Esophagus squamous epithelium (tissue), 5 donors: ENCODE measurements at regions not wholly inside any gene's neighbourhood (a gene's known extent, or its start where the extent isn't known, plus 50 kb on each side); places are given as distances from the start of the nearest gene placed in this dataset.
A peak's percentile ranks its signal among the peaks of the same experiment; 100 is the strongest.

ENCODE experiments used
- DNase-seq: peaks from one replicate; lab custom pipeline; 2025; lab: John Stamatoyannopoulos, UW
- H3K27ac ChIP-seq, 4 donors: fragments of 200-600 bp; sonication (generic); one replicate each; pipeline ENCODE4 v1.5.1; 2016 to 2019; ENCODE audit warnings: mild to moderate bottlenecking in 1 of 4
- H3K27me3 ChIP-seq, 4 donors: fragments of 200-600 bp; sonication (generic); 1 replicate in 3 of 4; 2 replicates in 1 of 4; pipeline versions ENCODE4 v1.5.1 to v1.6.0; 2017 to 2021; ENCODE audit warnings: antibody characterized with exemption in 1 of 4
- H3K36me3 ChIP-seq, 3 donors: fragments of 200-600 bp; sonication (generic); one replicate each; pipeline ENCODE4 v1.5.1; 2016 to 2019
- H3K4me1 ChIP-seq, 3 donors: fragments of 200-600 bp; sonication (generic); one replicate each; pipeline ENCODE4 v1.5.1; 2017 to 2019
- H3K4me3 ChIP-seq, 4 donors: fragments of 200-600 bp; sonication (generic); 1 replicate in 3 of 4; 2 replicates in 1 of 4; pipeline ENCODE4 v1.5.1; 2016 to 2019; ENCODE audit warnings: mild to moderate bottlenecking in 2 of 4, moderate library complexity in 1 of 4
- H3K9me3 ChIP-seq, 3 donors: fragments of 200-600 bp; sonication (generic); one replicate each; pipeline ENCODE4 v1.5.1; 2016 to 2019
- POLR2A ChIP-seq, 4 donors: fragments of 450-650 bp; IDR thresholded peaks; one replicate each; pipeline ENCODE4 v1.6.1; 2017; ENCODE audit warnings: antibody characterized with exemption in 4 of 4, mild to moderate bottlenecking in 4 of 4, moderate library complexity in 3 of 4
- WGBS, 2 donors: methylation state at CpG; one replicate each; pipeline ENCODE4 v1.1.5; 2018; 5-methylcytosine and 5-hydroxymethylcytosine counted together
- intact Hi-C: fragments of 100-400 bp; cut with DNase I; formaldehyde crosslinking; loops from one replicate; pipeline ENCODE4 v1.15.0; 2022
- TF ChIP-seq, protein P1 (sequence below), 6 experiments: fragments of 450-650 bp in 4 of 6; fragments of 200-600 bp in 2 of 6; sonication (generic) in 2 of 6; IDR thresholded peaks; one replicate each; pipeline ENCODE4 v1.5.1; 2016 to 2019; ENCODE audit warnings: antibody characterized with exemption in 6 of 6, mild to moderate bottlenecking in 4 of 6, moderate library complexity in 4 of 6
- donor health status: DM: yes; HTN: yes; CAD: no.

DNA sequence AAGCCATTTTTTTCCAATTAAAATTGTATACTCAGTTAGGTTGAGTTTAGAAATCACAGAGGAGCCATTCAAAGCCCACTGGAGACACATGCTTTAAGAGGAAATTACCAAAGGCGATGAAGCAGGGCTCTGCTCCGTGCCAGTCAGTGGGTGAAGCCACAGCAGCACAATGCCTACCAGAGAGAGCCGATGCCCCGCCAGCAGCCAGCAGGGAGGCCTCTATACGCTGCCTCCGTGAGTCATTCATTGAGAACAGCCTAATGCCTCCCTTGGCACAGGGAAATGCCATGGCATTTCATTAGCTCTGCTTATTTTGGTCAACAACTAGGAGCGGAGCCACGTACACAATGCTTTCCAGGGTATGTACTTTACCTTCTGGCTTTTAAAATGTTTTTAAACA, 197.8 kb upstream of the FRMD6 start:
- DNase-seq: no peak
- Histone ChIP-seq H3K27me3 (no peaks in the 10 kb centered on the region), H3K36me3 (no peaks in the 10 kb centered on the region), H3K9me3 (no peaks in the 10 kb centered on the region), H3K4me1 (peaks cover 15 to 27% (median 18%) of the 10 kb centered on the region in 3 donors), H3K27ac (peak overlapping the region in 3 of 4 donors; percentile 12 to 49 (median 34)), H3K4me3 (no peak overlapping the region)
- intact Hi-C loops: no loop called here
- TF ChIP-seq, protein P1, sequence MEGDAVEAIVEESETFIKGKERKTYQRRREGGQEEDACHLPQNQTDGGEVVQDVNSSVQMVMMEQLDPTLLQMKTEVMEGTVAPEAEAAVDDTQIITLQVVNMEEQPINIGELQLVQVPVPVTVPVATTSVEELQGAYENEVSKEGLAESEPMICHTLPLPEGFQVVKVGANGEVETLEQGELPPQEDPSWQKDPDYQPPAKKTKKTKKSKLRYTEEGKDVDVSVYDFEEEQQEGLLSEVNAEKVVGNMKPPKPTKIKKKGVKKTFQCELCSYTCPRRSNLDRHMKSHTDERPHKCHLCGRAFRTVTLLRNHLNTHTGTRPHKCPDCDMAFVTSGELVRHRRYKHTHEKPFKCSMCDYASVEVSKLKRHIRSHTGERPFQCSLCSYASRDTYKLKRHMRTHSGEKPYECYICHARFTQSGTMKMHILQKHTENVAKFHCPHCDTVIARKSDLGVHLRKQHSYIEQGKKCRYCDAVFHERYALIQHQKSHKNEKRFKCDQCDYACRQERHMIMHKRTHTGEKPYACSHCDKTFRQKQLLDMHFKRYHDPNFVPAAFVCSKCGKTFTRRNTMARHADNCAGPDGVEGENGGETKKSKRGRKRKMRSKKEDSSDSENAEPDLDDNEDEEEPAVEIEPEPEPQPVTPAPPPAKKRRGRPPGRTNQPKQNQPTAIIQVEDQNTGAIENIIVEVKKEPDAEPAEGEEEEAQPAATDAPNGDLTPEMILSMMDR (IDR thresholded peaks at IDR 0.05): no peak
- no peak for TF ChIP-seq POLR2A (IDR thresholded peaks at IDR 0.05)
- WGBS, 2 donors: 45 to 57% methylated on average over 8 of the region's 8 CpGs

DNA sequence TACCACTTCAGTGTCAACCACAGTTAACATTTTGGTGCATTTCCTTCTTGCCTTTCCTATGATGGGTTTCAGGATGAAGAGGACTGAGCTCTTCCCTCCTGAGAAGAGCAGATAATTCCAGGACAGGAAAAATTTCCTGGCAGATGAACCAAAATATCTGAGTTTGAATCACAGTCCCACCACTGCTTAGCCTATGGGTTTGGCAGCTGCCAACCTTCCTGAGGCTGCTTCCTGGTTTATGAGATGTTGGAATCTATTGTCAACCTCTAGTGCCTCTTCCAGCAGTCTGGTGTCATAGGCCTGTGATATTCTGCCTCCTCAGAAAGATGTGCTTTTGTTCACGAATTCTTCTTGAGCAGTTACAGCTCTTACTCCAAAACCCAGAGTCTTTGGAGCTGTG, 197.4 kb upstream of the FRMD6 start:
- intact Hi-C loops: no loop called here
- peak overlapping the region in 3 of 4 donors; percentile 12 to 49 (median 34) for H3K27ac ChIP-seq
- H3K9me3 ChIP-seq: no peaks in the 10 kb centered on the region
- no peak overlapping the region for H3K4me3 ChIP-seq
- H3K36me3 ChIP-seq: no peaks in the 10 kb centered on the region
- no peak for DNase-seq
- H3K4me1 ChIP-seq: peaks cover 10 to 22% (median 13%) of the 10 kb centered on the region in 3 donors
- TF ChIP-seq, protein P1 (IDR thresholded peaks at IDR 0.05): no peak
- no peak for TF ChIP-seq POLR2A (IDR thresholded peaks at IDR 0.05)
- WGBS, 2 donors: 60 to 75% methylated on average over 1 of the region's 1 CpG
- no peaks in the 10 kb centered on the region for H3K27me3 ChIP-seq

DNA sequence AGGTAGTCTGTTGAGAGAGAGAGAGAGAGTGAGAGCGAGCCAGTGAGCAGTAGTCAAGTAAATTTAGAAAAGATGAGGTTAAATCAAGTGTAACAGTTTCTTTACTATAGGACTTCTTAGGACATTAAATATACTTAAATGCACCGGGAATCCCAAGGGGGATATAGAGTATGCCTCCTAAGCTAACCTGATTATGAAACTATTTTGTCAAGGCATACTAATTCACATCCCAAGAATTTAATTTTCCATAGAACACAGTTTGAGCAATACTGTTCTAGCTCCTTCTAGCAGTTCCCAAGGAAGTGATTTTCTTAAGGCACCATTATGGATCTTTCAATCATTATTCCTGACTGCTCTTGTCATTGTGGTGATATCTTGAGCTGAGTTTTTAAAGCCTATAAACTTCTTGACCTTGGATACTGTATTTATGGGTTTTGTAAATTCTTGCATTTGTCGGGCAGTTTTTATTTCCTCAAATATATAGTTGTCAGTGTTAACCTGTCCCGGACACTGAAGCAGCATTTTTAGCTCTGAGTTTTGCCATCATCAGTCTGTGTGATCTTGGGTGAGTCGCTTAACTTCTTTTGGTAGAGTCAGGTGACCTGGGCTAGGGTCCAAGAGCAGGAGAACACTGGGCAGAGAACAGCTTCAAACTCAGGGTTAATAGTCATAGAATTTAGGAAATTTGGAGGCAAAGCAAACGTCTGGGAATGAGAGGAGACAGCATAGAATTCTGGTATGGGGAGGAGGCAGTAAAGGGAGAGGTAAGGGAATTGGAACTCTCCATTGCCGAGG, 196.5 kb upstream of the FRMD6 start:
- Histone ChIP-seq H3K27me3 (no peaks in the 10 kb centered on the region), H3K4me3 (no peak overlapping the region), H3K4me1 (peaks cover 9 to 17% (median 12%) of the 10 kb centered on the region in 3 donors), H3K9me3 (no peaks in the 10 kb centered on the region), H3K36me3 (no peaks in the 10 kb centered on the region), H3K27ac (no peak overlapping the region)
- DNase-seq: no peak
- 70 to 80% methylated on average over 6 to 7 of the region's 7 CpGs for WGBS, 2 donors
- intact Hi-C loops: no loop called here
- no peak for TF ChIP-seq POLR2A (IDR thresholded peaks at IDR 0.05)
- TF ChIP-seq, protein P1 (IDR thresholded peaks at IDR 0.05): no peak

DNA sequence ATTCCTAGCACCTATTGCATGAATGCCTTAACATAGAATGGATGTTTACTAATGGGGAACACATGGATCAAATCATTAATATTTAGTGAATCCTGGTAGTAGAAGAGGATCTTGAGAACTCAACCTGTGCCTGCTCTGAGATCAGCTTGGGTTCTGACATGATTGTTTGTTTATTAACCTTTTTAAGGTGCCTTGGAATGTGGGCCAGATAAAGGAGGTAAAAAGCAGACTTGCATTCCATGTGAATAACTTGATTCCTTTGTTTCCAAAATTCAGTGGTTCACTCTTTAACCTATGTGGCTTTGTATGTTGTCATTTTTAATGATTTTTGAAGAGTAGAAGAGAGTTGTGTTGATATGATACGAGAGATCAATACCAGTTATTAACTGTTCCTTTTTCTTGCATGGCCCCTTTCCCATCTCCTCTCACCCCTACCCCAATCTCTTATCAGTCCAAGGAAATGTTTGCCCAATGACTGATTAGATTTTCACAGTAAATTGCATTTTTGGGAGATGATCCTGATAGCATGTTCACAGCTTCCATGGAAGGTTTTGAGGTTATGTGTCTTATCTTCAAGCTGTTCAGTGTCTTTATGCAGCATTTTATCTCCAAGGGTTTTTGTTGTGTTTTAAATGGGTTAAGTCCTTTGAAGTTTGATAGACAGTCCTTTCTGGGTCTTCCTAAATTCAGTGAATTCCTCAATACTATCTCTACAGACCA, 193.7 kb upstream of the FRMD6 start:
- TF ChIP-seq, protein P1 (IDR thresholded peaks at IDR 0.05): no peak
- TF ChIP-seq POLR2A (IDR thresholded peaks at IDR 0.05): no peak
- Histone ChIP-seq H3K36me3 (no peaks in the 10 kb centered on the region), H3K9me3 (no peaks in the 10 kb centered on the region), H3K4me1 (peaks cover 13 to 27% (median 17%) of the 10 kb centered on the region in 3 donors), H3K27me3 (no peaks in the 10 kb centered on the region), H3K4me3 (no peak overlapping the region), H3K27ac (no peak overlapping the region)
- intact Hi-C loops: no loop called here
- no peak for DNase-seq
- WGBS, 2 donors: 81 to 100% methylated on average over 1 of the region's 1 CpG

DNA sequence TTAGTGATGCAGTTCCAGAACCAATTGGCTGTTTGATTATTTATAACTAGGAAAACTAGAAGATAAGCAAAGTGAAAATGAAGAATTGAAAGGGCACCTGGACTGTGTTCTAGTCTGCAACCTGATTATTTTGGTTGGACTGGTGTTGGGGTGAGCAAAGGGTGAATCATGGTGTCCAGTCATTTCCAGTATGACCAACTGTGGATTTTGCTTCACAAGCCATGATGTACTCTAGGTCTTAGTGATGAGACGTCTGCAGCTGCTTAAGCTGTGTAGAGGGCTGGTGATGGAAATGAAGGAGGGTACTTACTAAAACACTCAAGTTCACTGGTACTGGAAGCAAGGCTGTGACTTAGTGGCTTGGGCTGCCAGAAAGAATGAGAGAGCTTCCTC, 193.2 kb upstream of the FRMD6 start:
- 69 to 71% methylated on average over 1 of the region's 1 CpG for WGBS, 2 donors

More for the DNA sequence above, 193.2 kb upstream of the FRMD6 start:
- no peak overlapping the region for H3K4me3 ChIP-seq
- no peaks in the 10 kb centered on the region for H3K9me3 ChIP-seq
- intact Hi-C loops: no loop called here
- H3K4me1 ChIP-seq: peaks cover 12 to 28% (median 14%) of the 10 kb centered on the region in 3 donors
- no peak for TF ChIP-seq POLR2A (IDR thresholded peaks at IDR 0.05)
- TF ChIP-seq, protein P1 (IDR thresholded peaks at IDR 0.05): no peak
- DNase-seq: no peak
- H3K27me3 ChIP-seq: no peaks in the 10 kb centered on the region
- H3K27ac ChIP-seq: no peak overlapping the region
- no peaks in the 10 kb centered on the region for H3K36me3 ChIP-seq
